ENCODE measurements at regions not wholly inside any gene's neighbourhood (a gene's known extent, or its start where the extent isn't known, plus 50 kb on each side); places are given as distances from the start of the nearest gene placed in this dataset.

GRCh38 chr3:76231258-76231657, 445.9 kb upstream of the ZNF717 start:
- Histone ChIP-seq H3K9me3 (replicated peaks; ENCODE audit: control insufficient read depth, insufficient read depth, low read length) (no peaks in the 10 kb centered on the region), H4K20me1 (ENCODE audit: control insufficient read depth, insufficient read depth) (no peaks in the 10 kb centered on the region), H2AFZ (ENCODE audit: control insufficient read depth, low read depth, low read length) (no peak overlapping the region), H3K27ac (ENCODE audit: control insufficient read depth, insufficient read depth) (no peak overlapping the region), H3K9ac (ENCODE audit: control insufficient read depth, insufficient read depth, low read length) (no peak overlapping the region), H3K4me2 (ENCODE audit: control insufficient read depth, insufficient read depth) (no peak overlapping the region), H3K4me1 (ENCODE audit: control insufficient read depth, insufficient read depth, low read length) (no peaks in the 10 kb centered on the region), H3K4me3 (no peak overlapping the region), H3K27me3 (replicated peaks in 1 of 2; ENCODE audit: control insufficient read depth in 2 of 2, insufficient read depth in 2 of 2, low read length in 1 of 2) (no peaks in the 10 kb centered on the region), H3K36me3 (ENCODE audit: control insufficient read depth in 2 of 2, insufficient read depth in 2 of 2, low read length in 1 of 2) (no peaks in the 10 kb centered on the region), H3K79me2 (ENCODE audit: control insufficient read depth, insufficient read depth, low read length) (no peaks in the 10 kb centered on the region)
- intact Hi-C loops (cut with micrococcal nuclease; ENCODE audit: unreplicated experiment), result no loop called here
- TF ChIP-seq TCF12 (IDR thresholded peaks at IDR 0.05; ENCODE audit: low read depth, low read length) (no peak), ETV6 (conservative IDR thresholded peaks at IDR 0.05 in 1 of 2, IDR thresholded peaks at IDR 0.05 in 1 of 2; ENCODE audit: borderline replicate concordance in 1 of 2, low read depth in 1 of 2) (no peak), EZH2 (IDR thresholded peaks at IDR 0.05; ENCODE audit: borderline replicate concordance, control insufficient read depth, low read depth, low read length) (no peak), JUND (IDR thresholded peaks at IDR 0.05; ENCODE audit: low read depth, low read length) (no peak)
- DNase-seq (ENCODE audit: low read depth, low spot score), result no peak
- in situ Hi-C loops (cut with MboI), result no loop called here
- ATAC-seq, result no peak
- no peak for FAIRE-seq
- ChIA-PET RAD21 (ENCODE audit: unreplicated experiment) (no interaction called here), CTCF (no interaction called here), SMC1A (ENCODE audit: uncharacterized antibody, unreplicated experiment) (no interaction called here), POLR2A (no interaction called here)
- WGBS (ENCODE audit: insufficient coverage, insufficient replicate concordance, low lambda C conversion rate, missing lambda C conversion rate), result 8% methylated on average over 4 of the region's 4 CpGs
- no TSS peak for BruUV-seq (replicated peaks)

GRCh38 chr3:76242886-76243753, 457.8 kb upstream of the ZNF717 start:
- POLR2A ChIA-PET, result no interaction called here
- Histone ChIP-seq H3K4me1 (ENCODE audit: control insufficient read depth, insufficient read depth, low read length) (no peaks in the 10 kb centered on the region), H3K9ac (ENCODE audit: control insufficient read depth, insufficient read depth, low read length) (no peak overlapping the region), H3K4me2 (ENCODE audit: control insufficient read depth, insufficient read depth) (no peak overlapping the region), H2AFZ (ENCODE audit: control insufficient read depth, low read depth, low read length) (no peak overlapping the region), H3K79me2 (ENCODE audit: control insufficient read depth, insufficient read depth, low read length) (no peaks in the 10 kb centered on the region), H3K27me3 (replicated peaks in 1 of 2; ENCODE audit: control insufficient read depth in 2 of 2, insufficient read depth in 2 of 2, low read length in 1 of 2) (no peaks in the 10 kb centered on the region), H4K20me1 (ENCODE audit: control insufficient read depth, insufficient read depth) (no peaks in the 10 kb centered on the region), H3K27ac (ENCODE audit: control insufficient read depth, insufficient read depth) (no peak overlapping the region), H3K9me3 (replicated peaks; ENCODE audit: control insufficient read depth, insufficient read depth, low read length) (no peaks in the 10 kb centered on the region), H3K4me3 (no peak overlapping the region), H3K36me3 (ENCODE audit: control insufficient read depth in 2 of 2, insufficient read depth in 2 of 2, low read length in 1 of 2) (no peaks in the 10 kb centered on the region)
- 38% methylated on average over 17 of the region's 17 CpGs for WGBS (ENCODE audit: insufficient coverage, insufficient replicate concordance, low lambda C conversion rate, missing lambda C conversion rate)
- intact Hi-C loops (cut with micrococcal nuclease; ENCODE audit: unreplicated experiment), result no loop called here
- in situ Hi-C loops (cut with MboI), result no loop called here
- ATAC-seq (no peak), DNase-seq (ENCODE audit: low read depth, low spot score) (no peak), FAIRE-seq (no peak)
- BruUV-seq (replicated peaks), result no TSS peak
- RAD21 ChIA-PET (ENCODE audit: unreplicated experiment), result no interaction called here
- SMC1A ChIA-PET (ENCODE audit: uncharacterized antibody, unreplicated experiment), result interaction anchor here (0.8 kb wide), 1 partner anchor 16 kb away, joined by 4 read pairs; no protein-coding TSS in a partner anchor
- CTCF ChIA-PET, result no interaction called here
- TF ChIP-seq EED (IDR thresholded peaks at IDR 0.05; ENCODE audit: low read depth) (no peak), STAT3 (IDR thresholded peaks at IDR 0.05; ENCODE audit: low read depth, low read length) (no peak), PBX3 (IDR thresholded peaks at IDR 0.05; ENCODE audit: insufficient replicate concordance, low read depth, low read length) (no peak), RFX5 (IDR thresholded peaks at IDR 0.05; ENCODE audit: low read depth, low read length) (no peak), PKNOX1 (IDR thresholded peaks at IDR 0.05) (no peak), POLR2A (IDR thresholded peaks at IDR 0.05; ENCODE audit: low read depth, low read length) (no peak), TCF7 (IDR thresholded peaks at IDR 0.05; ENCODE audit: borderline replicate concordance) (no peak), PAX5 (IDR thresholded peaks at IDR 0.05; ENCODE audit: borderline replicate concordance, low read depth, low read length) (no peak), SIN3A (IDR thresholded peaks at IDR 0.05; ENCODE audit: low read depth, low read length) (no peak), ELK1 (IDR thresholded peaks at IDR 0.05; ENCODE audit: low read depth, low read length) (no peak), MEF2A (IDR thresholded peaks at IDR 0.05; ENCODE audit: insufficient read depth, low read depth, low read length) (no peak)
